NCI-H1092 treated with DMSO at 0.1 percent for 48 hours (cell line): ENCODE measurements at regions not wholly inside any gene's neighbourhood (a gene's known extent, or its start where the extent isn't known, plus 50 kb on each side); places are given as distances from the start of the nearest gene placed in this dataset.
"Not testable (repeated sequence)": the region's sequence is repeated elsewhere in the genome, so short reads cannot be mapped to it uniquely, and the experiment has no call there.

Experiments used
- DNase-seq: peaks from one replicate; lab custom pipeline; 2025; lab: John Stamatoyannopoulos, UW

DNA sequence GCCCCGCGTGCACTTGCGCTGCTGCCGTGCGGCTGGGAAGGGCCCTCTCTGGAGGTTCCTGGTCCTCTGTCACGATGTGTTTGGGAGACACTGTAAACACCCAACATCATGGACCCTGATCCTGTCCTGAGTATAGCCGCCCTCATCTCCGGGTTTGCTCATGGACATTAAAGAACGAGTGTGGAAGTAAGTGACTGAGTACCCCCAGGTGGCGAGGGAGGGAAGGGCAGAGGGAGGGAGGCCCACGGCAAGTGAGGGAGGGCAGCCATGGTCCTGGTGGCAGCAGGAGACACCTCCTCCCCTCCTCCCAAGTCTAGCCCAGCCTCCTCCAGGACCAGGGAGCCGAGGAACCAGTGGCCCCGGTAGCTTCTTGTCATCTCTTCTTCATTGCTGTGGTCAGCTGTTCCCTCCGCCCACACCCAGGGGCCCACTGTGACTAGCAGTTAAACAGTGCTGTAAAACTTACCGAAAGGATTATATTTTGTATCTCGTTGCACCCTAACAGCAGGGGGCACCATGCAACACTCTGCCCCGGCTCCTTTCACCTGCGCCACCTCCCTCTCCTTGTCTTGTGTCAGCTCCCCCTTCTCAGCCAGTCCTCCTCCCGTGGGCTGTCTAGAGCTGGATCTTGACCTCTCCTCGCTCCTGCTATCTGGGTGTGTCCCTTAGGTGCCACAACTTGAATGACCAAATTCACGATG lies 566.5 kb upstream of the B3GAT1 start:
- no peak for DNase-seq

- no peak for DNase-seq
These were observed 564.5 kb upstream of the B3GAT1 start for GRCh38 chr11:134976551-134976950.

- no peak for DNase-seq
These were observed 563.9 kb upstream of the B3GAT1 start for GRCh38 chr11:134975866-134976376.

- no peak for DNase-seq
These were observed 561.8 kb upstream of the B3GAT1 start for GRCh38 chr11:134973801-134974200.

- no peak for DNase-seq
These were observed 559.3 kb upstream of the B3GAT1 start for GRCh38 chr11:134971381-134971780.

- no peak for DNase-seq
These were observed 555.7 kb upstream of the B3GAT1 start for GRCh38 chr11:134967746-134968145.

GRCh38 chr11:134961386-134961785 lies 549.3 kb upstream of the B3GAT1 start:
- not testable (repeated sequence) for DNase-seq

DNA sequence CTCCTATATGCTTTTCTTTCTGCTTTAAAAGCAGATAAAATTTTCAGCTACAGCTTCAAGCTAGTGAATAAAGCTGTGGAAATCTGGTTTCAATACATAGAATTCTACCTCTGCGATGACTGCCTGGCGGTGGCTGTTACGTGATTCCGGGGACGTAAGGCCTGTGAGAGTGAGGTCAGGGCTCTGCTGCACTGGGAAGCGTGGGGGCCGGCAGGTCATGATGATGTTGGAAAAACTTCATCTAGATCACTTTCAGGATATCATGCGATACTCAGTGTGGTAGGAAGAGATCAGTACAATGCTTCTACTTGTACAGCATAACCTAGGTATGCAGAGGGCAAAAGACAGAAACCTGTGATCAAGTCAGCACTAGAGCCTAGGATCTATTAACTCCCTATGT lies 546.8 kb upstream of the B3GAT1 start:
- DNase-seq, result no peak

DNA sequence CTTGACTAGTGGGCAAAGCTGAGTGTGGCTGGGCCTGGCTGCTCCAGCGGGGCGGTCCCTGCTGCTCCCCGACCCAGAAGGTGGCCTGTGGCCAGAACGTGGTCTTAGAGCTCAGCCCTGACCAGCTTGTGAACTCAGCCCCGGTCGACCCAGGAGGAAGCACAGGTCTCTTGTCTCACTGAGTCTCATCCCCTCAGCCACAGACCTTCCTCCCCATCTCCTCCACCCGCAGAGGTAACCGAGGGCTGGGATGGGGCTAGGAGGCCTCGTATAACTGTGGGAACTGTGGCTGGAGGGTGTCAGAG lies 546.2 kb upstream of the B3GAT1 start:
- no peak for DNase-seq

- DNase-seq, result no peak
These were observed 545.7 kb upstream of the B3GAT1 start for GRCh38 chr11:134957540-134958335.

DNA sequence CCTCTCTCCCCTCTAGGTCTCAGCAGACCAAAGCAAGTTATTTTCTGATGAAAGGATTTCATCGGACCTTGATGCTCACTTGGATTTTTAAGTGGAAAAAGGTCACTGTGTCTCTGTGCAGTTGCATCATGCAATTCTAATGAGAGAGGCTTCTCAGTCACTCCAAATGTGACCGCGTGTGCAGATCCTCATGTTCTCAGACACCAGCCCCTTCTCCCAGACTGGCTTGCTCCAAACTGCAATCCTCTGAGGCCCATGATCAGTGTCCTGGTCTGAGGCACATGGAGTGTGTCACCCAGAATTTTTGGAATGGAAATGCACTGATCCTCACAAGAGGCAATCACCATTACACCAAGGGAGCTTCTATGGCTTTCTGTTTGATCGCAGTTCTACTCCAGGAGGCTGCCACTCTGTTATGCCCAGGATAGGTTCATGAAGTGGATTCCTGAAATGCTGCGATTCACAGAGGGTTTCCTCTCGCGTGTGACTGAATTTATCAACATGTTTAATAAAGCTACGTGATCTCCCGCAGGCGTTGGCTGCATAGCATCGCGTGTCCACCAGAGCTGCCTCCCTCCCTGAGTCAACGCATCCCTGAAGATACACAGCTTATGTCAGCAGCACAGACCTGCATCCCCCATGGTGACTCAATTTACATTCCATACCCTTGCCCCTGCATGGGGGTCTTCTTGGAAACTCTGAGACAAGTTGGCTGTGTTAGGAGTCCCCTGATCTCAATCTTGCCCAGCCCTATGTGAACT lies 544.6 kb upstream of the B3GAT1 start:
- DNase-seq, result no peak

- not testable (repeated sequence) for DNase-seq
These were observed 543.9 kb upstream of the B3GAT1 start for GRCh38 chr11:134955970-134956369.

- no peak for DNase-seq
These were observed 543.2 kb upstream of the B3GAT1 start for GRCh38 chr11:134955281-134955680.

DNA sequence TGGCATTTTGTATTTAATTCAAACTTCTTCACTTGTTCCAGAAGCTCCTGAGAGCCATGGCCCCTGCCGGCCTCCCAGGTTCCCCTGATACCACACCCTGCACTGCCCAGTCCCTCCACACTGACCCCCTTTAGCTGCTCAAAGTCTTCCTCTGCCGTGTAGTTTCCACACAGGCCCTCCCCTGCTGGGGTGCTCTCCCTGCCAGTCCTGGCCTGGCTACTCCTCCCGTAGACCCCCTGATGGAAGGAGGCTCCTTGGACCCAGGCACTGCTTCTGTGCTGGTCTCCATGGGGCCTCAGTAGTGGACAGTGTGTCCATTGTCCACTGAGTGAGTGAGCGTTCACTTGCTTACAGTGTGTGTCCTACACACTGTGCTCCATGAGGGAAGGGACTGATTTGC lies 542.4 kb upstream of the B3GAT1 start:
- DNase-seq, result not testable (repeated sequence)

DNA sequence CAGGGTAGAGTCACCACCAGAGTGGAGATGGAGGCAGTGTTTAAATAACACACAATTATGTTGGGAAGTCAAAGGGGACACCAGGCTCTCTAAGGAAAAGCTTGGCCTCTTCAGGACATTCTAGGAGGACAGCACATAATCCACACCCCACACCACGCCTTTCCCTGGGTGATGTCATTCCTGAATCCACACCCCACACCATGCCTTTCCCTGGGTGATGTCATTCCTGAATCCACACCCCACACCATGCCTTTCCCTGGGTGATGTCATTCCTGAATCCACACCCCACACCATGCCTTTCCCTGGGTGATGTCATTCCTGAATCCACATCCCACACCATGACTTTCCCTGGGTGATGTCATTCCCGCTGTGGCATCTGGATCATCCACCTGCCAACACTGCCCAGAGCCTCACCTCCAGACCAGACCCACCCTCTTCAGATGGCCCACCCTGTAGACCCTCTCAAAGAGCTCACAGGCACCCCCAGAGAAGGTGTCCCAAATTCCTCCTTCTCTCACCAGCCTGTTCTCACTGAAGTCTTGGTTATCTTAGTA lies 541.5 kb upstream of the B3GAT1 start:
- not testable (repeated sequence) for DNase-seq

DNA sequence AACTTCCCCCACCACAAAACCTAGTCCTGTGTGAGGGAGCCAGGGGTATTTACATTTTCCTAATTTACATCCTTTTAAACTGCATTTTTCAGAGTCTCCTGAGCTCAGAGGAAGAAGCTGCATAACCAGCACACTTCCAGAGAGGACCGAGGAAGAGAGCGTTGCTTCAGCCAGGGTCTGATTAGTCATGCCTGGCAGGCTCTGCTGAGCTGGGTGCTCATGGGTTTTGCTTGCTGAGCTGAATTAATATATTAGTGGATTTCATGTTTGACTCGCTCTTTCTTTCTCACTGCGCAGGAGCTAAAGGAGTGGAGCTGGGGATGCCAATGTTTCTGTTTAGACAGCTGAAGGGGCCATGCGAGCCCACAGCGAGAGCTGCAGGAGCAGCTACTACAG lies 539.3 kb upstream of the B3GAT1 start:
- DNase-seq, result peak; percentile 19

- DNase-seq, result no peak
These were observed 538.8 kb upstream of the B3GAT1 start for GRCh38 chr11:134950692-134951304.

GRCh38 chr11:134949121-134950090 lies 537.4 kb upstream of the B3GAT1 start:
- DNase-seq, result no peak

DNA sequence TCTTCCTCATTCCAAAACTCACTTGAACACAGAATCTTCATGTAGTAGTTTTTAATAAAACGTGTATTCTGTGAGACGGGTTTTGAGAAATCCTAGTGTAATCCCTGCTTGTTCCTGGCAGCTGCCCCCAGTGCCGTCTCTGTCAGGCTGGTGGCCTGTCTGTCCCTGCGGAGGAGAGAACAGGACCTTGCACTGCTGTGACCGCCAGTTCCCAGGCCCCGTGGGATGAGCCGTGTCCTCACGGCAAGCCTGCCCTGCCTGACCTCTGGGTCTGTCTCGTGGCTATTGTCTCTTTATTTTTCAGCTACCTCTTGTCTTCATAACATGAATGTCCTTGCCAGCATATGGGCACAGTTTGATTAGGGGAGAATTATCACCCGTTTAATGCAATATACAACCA lies 535.5 kb upstream of the B3GAT1 start:
- no peak for DNase-seq

GRCh38 chr11:134945993-134946392 lies 534.0 kb upstream of the B3GAT1 start:
- no peak for DNase-seq

DNA sequence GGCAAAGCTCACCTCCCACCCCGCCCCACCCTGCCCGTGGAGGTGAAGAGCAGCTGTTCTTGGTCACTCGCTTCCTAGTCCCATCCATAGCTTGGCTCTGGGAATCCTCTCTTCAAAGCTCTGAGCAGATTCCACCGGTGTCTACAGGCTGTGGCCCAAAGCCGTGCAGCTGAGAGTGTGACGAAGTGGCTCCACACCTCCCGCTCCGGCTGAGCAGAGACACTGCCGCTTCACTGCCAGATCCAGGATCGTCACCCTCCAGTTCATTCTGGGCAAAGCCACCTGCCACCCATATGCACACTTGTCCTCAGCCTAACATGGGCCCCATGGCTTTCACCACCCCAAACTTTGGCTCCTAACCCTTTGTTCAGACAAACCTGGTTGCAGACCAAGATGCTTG lies 532.9 kb upstream of the B3GAT1 start:
- no peak for DNase-seq
